SK-N-SH (cell line): ENCODE measurements at regions not wholly inside any gene's neighbourhood (a gene's known extent, or its start where the extent isn't known, plus 50 kb on each side); places are given as distances from the start of the nearest gene placed in this dataset.

ENCODE experiments used
- CHD2 ChIP-seq: fragments of 150-350 bp; IDR thresholded peaks from 2 replicates; pipeline ENCODE4 v1.6.1; 2018; ENCODE audit warnings: low read length; ENCODE audit not compliant: partially characterized antibody
- EP300 ChIP-seq, 2 experiments: IDR thresholded peaks; 2 replicates each; pipeline versions ENCODE4 v1.4.0 to v1.6.1; 2012; ENCODE audit warnings: borderline replicate concordance in 1 of 2, low read depth in 1 of 2, low read length in 1 of 2
- EZH2phosphoT487 ChIP-seq: fragments of 200-600 bp; sonication (generic); IDR thresholded peaks from 2 replicates; pipeline ENCODE4 v1.6.1; 2017; ENCODE audit warnings: low read depth, mixed run types, mild to moderate bottlenecking, antibody characterized with exemption, moderate library complexity, borderline replicate concordance
- FOXM1 ChIP-seq: IDR thresholded peaks from 2 replicates; pipeline ENCODE4 v1.4.0; 2012; ENCODE audit warnings: low read depth, mild to moderate bottlenecking
- GABPA ChIP-seq: IDR thresholded peaks from 2 replicates; pipeline ENCODE4 v1.4.0; 2012; ENCODE audit warnings: low read depth, mild to moderate bottlenecking
- JUND ChIP-seq: IDR thresholded peaks from 2 replicates; pipeline ENCODE4 v1.4.0; 2012
- NRF1 ChIP-seq: IDR thresholded peaks from 2 replicates; pipeline ENCODE4 v1.6.1; 2012; ENCODE audit warnings: low read depth, mild to moderate bottlenecking, low read length
- POLR2AphosphoS5 ChIP-seq: IDR thresholded peaks from 2 replicates; pipeline ENCODE4 v1.6.1; 2012; ENCODE audit warnings: low read depth, low read length
- TAF1 ChIP-seq: IDR thresholded peaks from 2 replicates; pipeline ENCODE4 v1.6.1; 2012; ENCODE audit warnings: low read depth, mild to moderate bottlenecking, low read length, moderate library complexity, borderline replicate concordance
- TF ChIP-seq, protein P1 (sequence below): fragments of 200-600 bp; sonication (generic); IDR thresholded peaks from 2 replicates; pipeline ENCODE4 v1.6.1; 2017; ENCODE audit warnings: antibody characterized with exemption, mild to moderate bottlenecking, moderate library complexity
- TF ChIP-seq, protein P2 (sequence below): IDR thresholded peaks from 2 replicates; pipeline ENCODE4 v1.6.1; 2012; ENCODE audit warnings: mild to moderate bottlenecking, low read depth, low read length, moderate library complexity

DNA sequence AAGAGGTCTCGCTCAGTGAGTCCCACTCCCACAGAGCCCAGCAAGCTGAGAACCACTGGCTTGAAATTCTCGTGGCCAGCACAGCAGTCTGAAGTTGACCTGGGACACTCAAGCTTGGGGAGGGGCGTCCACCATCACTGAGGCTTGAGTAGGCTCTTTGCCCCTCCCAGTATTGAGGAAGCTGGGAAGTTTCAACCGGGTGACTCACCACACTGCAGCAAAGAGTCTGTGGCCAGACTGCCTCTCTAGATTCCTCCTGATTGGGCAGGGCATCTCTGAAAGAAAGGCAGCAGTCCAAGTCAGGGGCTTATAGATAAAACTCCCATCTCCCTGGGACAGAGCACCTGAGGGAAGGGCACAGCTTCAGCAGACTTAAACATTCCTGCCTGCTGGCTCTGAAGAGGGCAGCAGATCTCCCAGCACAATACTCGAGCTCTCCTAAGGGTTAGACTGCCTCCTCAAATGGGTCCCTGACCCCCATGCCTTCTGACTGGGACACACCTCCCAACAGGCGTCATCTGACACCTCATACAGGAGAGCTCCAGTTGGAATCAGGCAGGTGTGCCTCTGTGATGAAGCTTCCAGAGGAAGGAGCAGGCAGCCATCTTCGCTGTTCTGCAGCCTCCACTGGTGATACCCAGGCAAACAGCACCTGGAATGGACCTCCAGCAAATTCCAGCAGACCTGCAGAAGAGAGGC, 970.9 kb upstream of the LRRN3 start:
- TF ChIP-seq POLR2AphosphoS5: no peak
- TF ChIP-seq, protein P1, sequence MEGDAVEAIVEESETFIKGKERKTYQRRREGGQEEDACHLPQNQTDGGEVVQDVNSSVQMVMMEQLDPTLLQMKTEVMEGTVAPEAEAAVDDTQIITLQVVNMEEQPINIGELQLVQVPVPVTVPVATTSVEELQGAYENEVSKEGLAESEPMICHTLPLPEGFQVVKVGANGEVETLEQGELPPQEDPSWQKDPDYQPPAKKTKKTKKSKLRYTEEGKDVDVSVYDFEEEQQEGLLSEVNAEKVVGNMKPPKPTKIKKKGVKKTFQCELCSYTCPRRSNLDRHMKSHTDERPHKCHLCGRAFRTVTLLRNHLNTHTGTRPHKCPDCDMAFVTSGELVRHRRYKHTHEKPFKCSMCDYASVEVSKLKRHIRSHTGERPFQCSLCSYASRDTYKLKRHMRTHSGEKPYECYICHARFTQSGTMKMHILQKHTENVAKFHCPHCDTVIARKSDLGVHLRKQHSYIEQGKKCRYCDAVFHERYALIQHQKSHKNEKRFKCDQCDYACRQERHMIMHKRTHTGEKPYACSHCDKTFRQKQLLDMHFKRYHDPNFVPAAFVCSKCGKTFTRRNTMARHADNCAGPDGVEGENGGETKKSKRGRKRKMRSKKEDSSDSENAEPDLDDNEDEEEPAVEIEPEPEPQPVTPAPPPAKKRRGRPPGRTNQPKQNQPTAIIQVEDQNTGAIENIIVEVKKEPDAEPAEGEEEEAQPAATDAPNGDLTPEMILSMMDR: no peak
- TF ChIP-seq, protein P2, sequence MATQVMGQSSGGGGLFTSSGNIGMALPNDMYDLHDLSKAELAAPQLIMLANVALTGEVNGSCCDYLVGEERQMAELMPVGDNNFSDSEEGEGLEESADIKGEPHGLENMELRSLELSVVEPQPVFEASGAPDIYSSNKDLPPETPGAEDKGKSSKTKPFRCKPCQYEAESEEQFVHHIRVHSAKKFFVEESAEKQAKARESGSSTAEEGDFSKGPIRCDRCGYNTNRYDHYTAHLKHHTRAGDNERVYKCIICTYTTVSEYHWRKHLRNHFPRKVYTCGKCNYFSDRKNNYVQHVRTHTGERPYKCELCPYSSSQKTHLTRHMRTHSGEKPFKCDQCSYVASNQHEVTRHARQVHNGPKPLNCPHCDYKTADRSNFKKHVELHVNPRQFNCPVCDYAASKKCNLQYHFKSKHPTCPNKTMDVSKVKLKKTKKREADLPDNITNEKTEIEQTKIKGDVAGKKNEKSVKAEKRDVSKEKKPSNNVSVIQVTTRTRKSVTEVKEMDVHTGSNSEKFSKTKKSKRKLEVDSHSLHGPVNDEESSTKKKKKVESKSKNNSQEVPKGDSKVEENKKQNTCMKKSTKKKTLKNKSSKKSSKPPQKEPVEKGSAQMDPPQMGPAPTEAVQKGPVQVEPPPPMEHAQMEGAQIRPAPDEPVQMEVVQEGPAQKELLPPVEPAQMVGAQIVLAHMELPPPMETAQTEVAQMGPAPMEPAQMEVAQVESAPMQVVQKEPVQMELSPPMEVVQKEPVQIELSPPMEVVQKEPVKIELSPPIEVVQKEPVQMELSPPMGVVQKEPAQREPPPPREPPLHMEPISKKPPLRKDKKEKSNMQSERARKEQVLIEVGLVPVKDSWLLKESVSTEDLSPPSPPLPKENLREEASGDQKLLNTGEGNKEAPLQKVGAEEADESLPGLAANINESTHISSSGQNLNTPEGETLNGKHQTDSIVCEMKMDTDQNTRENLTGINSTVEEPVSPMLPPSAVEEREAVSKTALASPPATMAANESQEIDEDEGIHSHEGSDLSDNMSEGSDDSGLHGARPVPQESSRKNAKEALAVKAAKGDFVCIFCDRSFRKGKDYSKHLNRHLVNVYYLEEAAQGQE: no peak
- TF ChIP-seq GABPA: no peak
- TF ChIP-seq NRF1: no peak
- TF ChIP-seq EZH2phosphoT487: no peak
- TF ChIP-seq JUND: no peak
- TF ChIP-seq CHD2: no peak
- TF ChIP-seq EP300 (IDR thresholded peaks at IDR 0.05; ENCODE audit: borderline replicate concordance in 1 of 2, low read depth in 1 of 2, low read length in 1 of 2): no peak
- no peak for TF ChIP-seq FOXM1
- no peak for TF ChIP-seq TAF1
